CD14-positive monocyte (primary cell): ENCODE measurements at regions not wholly inside any gene's neighbourhood (a gene's known extent, or its start where the extent isn't known, plus 50 kb on each side); places are given as distances from the start of the nearest gene placed in this dataset.

ENCODE experiments used
- DNase-seq, 3 donors: peaks; one replicate each; pipeline ENCODE4 v3.0.0-alpha.2; 2011 to 2022
- H2AFZ ChIP-seq: 2 replicates; pipeline ENCODE4 v1.6.0; 2012; ENCODE audit warnings: mild to moderate bottlenecking, low read depth, low read length, inconsistent platforms; ENCODE audit not compliant: insufficient read depth, poor library complexity, severe bottlenecking
- H3K27ac ChIP-seq, 2 donors: 1 replicate in 1 of 2; 2 replicates in 1 of 2; pipeline ENCODE4 v1.5.1; 2012 to 2013; ENCODE audit warnings: low read length in 2 of 2, control low read depth in 1 of 2, inconsistent platforms in 1 of 2, low read depth in 1 of 2, mild to moderate bottlenecking in 1 of 2
- H3K27me3 ChIP-seq, 2 donors: one replicate each; pipeline versions ENCODE4 v1.6.0 to v1.6.1; 2011 to 2013; ENCODE audit warnings: low read length in 2 of 2; ENCODE audit not compliant: control insufficient read depth in 2 of 2, insufficient read depth in 2 of 2
- H3K36me3 ChIP-seq, 2 donors: replicated peaks in 1 of 2; 1 replicate in 1 of 2; 2 replicates in 1 of 2; pipeline versions ENCODE4 v1.5.1 to v1.6.1; 2012 to 2013; ENCODE audit warnings: low read length in 2 of 2, control low read depth in 1 of 2, inconsistent platforms in 1 of 2, mild to moderate bottlenecking in 1 of 2; ENCODE audit not compliant: insufficient read depth in 2 of 2, control insufficient read depth in 1 of 2
- H3K4me1 ChIP-seq, 2 donors: 1 replicate in 1 of 2; 2 replicates in 1 of 2; pipeline versions ENCODE4 v1.5.1 to v1.6.1; 2012 to 2013; ENCODE audit warnings: low read length in 2 of 2, control low read depth in 1 of 2, inconsistent platforms in 1 of 2, mild to moderate bottlenecking in 1 of 2, moderate library complexity in 1 of 2; ENCODE audit not compliant: insufficient read depth in 2 of 2, control insufficient read depth in 1 of 2
- H3K4me2 ChIP-seq: replicated peaks from 2 replicates; pipeline ENCODE3; 2012; ENCODE audit warnings: low read length, moderate library complexity, mild to moderate bottlenecking; ENCODE audit not compliant: poor library complexity, severe bottlenecking; ENCODE audit errors: extremely low read depth
- H3K4me3 ChIP-seq, 3 experiments: fragments of 200-600 bp in 1 of 3; sonication (generic) in 1 of 3; replicated peaks in 1 of 3; 1 replicate in 2 of 3; 2 replicates in 1 of 3; pipeline ENCODE4 v1.5.1; 2011 to 2013; ENCODE audit warnings: low read length in 3 of 3, mild to moderate bottlenecking in 3 of 3, control low read depth in 2 of 3, low read depth in 2 of 3, inconsistent platforms in 1 of 3, moderate library complexity in 1 of 3
- H3K79me2 ChIP-seq: 2 replicates; pipeline ENCODE4 v1.6.0; 2012; ENCODE audit warnings: mild to moderate bottlenecking, control low read depth, inconsistent platforms, low read length, moderate library complexity; ENCODE audit not compliant: insufficient read depth
- H3K9ac ChIP-seq: 2 replicates; pipeline ENCODE4 v1.6.0; 2017; ENCODE audit warnings: low read length, mild to moderate bottlenecking; ENCODE audit not compliant: insufficient read depth, poor library complexity, severe bottlenecking
- H3K9me3 ChIP-seq, 2 donors: replicated peaks in 1 of 2; 1 replicate in 1 of 2; 2 replicates in 1 of 2; pipeline versions ENCODE4 v1.5.1 to v1.6.1; 2012 to 2013; ENCODE audit warnings: low read length in 2 of 2, control low read depth in 1 of 2; ENCODE audit not compliant: control insufficient read depth in 1 of 2, insufficient read depth in 1 of 2
- H4K20me1 ChIP-seq: 2 replicates; pipeline ENCODE4 v1.6.0; 2012; ENCODE audit warnings: mild to moderate bottlenecking, low read length, control low read depth, moderate library complexity; ENCODE audit not compliant: insufficient read depth
- H3K27ac Mint-ChIP-seq, 7 donors: one replicate each; pipeline ENCODE4 v1.8.0; 2020; ENCODE audit warnings: mild to moderate bottlenecking in 7 of 7, mixed read lengths in 7 of 7, moderate library complexity in 6 of 7, inconsistent platforms in 2 of 7
- H3K27me3 Mint-ChIP-seq, 3 donors: one replicate each; pipeline ENCODE4 v1.8.0; 2021 to 2022; ENCODE audit warnings: low read depth in 3 of 3, mild to moderate bottlenecking in 3 of 3, mixed read lengths in 3 of 3, moderate library complexity in 3 of 3, inconsistent platforms in 1 of 3
- H3K36me3 Mint-ChIP-seq, 2 donors: one replicate each; pipeline ENCODE4 v1.8.0; 2020; ENCODE audit warnings: mixed read lengths in 2 of 2, inconsistent platforms in 1 of 2, mild to moderate bottlenecking in 1 of 2
- H3K4me1 Mint-ChIP-seq: one replicate; pipeline ENCODE4 v1.8.0; 2020; ENCODE audit warnings: mild to moderate bottlenecking, mixed read lengths
- H3K4me3 Mint-ChIP-seq, 2 donors: one replicate each; pipeline ENCODE4 v1.8.0; 2020; ENCODE audit warnings: mild to moderate bottlenecking in 2 of 2, mixed read lengths in 2 of 2, moderate library complexity in 1 of 2
- H3K9me3 Mint-ChIP-seq, 7 donors: one replicate each; pipeline ENCODE4 v1.8.0; 2020 to 2022; ENCODE audit warnings: mixed read lengths in 7 of 7, mild to moderate bottlenecking in 6 of 7, moderate library complexity in 6 of 7, inconsistent platforms in 2 of 7
- CTCF ChIP-seq: fragments of 200-600 bp; IDR thresholded peaks from one replicate; pipeline ENCODE4 v1.8.0; 2022; ENCODE audit warnings: antibody characterized with exemption, mild to moderate bottlenecking
- WGBS: methylation state at CpG from one replicate; pipeline ENCODE4 v1.1.5; 2013; ENCODE audit warnings: missing lambda C conversion rate; ENCODE audit not compliant: insufficient coverage; 5-methylcytosine and 5-hydroxymethylcytosine counted together
- intact Hi-C, 2 donors: fragments of 100-400 bp; cut with micrococcal nuclease; formaldehyde crosslinking; loops; one replicate each; pipeline versions ENCODE4 v1.15.0 to v1.15.1; 2023

GRCh38 chr16:61182391-61182790 lies 853.8 kb downstream of the CDH8 start:
- Histone ChIP-seq H3K36me3 (no peaks in the 10 kb centered on the region), H2AFZ (no peak overlapping the region), H4K20me1 (no peaks in the 10 kb centered on the region), H3K27me3 (no peaks in the 10 kb centered on the region), H3K9me3 (no peaks in the 10 kb centered on the region), H3K4me3 (no peak overlapping the region), H3K79me2 (no peaks in the 10 kb centered on the region), H3K9ac (no peak overlapping the region), H3K4me1 (no peaks in the 10 kb centered on the region), H3K27ac (no peak overlapping the region), H3K4me2 (no peak overlapping the region)
- no peak for DNase-seq
- no CpG with 5 or more reads among the region's 1 CpG for whole genome bisulfite sequencing
- H3K36me3 Mint-ChIP-seq = no peaks in the 10 kb centered on the region
- no peak overlapping the region for H3K4me3 Mint-ChIP-seq
- no peak for TF ChIP-seq CTCF
- H3K4me1 Mint-ChIP-seq = no peaks in the 10 kb centered on the region
- intact Hi-C loops = no loop called here
- no peak overlapping the region for H3K27ac Mint-ChIP-seq
- H3K9me3 Mint-ChIP-seq = peaks cover 0 to 2% (median 0%) of the 10 kb centered on the region in 7 donors
- H3K27me3 Mint-ChIP-seq = no peaks in the 10 kb centered on the region

DNA sequence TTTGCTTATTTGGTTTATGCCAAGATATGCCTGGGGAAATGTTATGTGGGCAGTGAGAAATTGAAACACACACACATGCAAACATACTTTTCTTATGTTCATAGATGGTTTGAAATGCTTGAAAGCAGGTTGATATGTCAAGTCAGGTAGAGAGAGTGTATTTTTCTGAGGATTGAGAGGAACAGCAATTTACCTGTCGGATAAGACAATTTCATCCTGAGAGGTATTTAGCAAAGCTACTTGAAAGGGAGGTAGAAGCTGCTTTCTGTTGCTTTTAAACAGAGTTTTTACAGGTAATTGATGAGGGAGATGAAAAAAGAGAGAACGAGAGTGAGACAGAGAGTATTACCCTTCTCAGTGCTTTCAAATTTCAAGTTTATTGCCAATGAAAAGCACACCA lies 854.3 kb downstream of the CDH8 start:
- Mint-ChIP-seq H3K4me3 (no peak overlapping the region), H3K9me3 (peaks cover 0 to 2% (median 0%) of the 10 kb centered on the region in 7 donors), H3K36me3 (no peaks in the 10 kb centered on the region), H3K27ac (no peak overlapping the region), H3K4me1 (no peaks in the 10 kb centered on the region), H3K27me3 (no peaks in the 10 kb centered on the region)
- intact Hi-C loops = no loop called here
- 67% methylated on average over 1 of the region's 2 CpGs for WGBS
- Histone ChIP-seq H3K27me3 (no peaks in the 10 kb centered on the region), H2AFZ (no peak overlapping the region), H3K4me3 (no peak overlapping the region), H3K79me2 (no peaks in the 10 kb centered on the region), H3K4me2 (no peak overlapping the region), H3K36me3 (no peaks in the 10 kb centered on the region), H3K9me3 (no peaks in the 10 kb centered on the region), H3K4me1 (no peaks in the 10 kb centered on the region), H3K27ac (no peak overlapping the region), H3K9ac (no peak overlapping the region), H4K20me1 (no peaks in the 10 kb centered on the region)
- no peak for DNase-seq
- no peak for TF ChIP-seq CTCF
